GM21447 (cell line): ENCODE measurements at regions not wholly inside any gene's neighbourhood (a gene's known extent, or its start where the extent isn't known, plus 50 kb on each side); places are given as distances from the start of the nearest gene placed in this dataset.

Experiments used
- ATAC-seq: cut with Tn5 transposase; IDR thresholded peaks from one replicate; pipeline ENCODE4 v1.9.1; 2021; ENCODE audit not compliant: unreplicated experiment

DNA sequence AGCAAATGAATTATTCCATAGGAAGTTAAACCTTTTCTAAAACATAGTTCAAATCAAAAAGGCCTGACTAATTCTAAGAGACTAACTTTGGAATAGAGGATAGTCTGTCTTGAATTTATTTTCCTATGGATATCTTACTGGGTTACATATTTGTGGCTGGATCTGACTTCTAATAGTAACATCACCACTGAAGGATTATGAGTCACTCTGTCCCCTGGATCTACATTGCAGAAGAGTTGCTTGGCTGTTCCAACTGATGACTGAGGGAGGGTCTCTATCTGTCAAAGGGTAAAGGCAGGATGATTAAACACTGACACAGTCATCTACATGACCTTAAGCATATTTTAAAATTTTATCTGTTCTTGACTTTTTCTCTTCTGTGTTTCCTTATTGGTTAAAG is 119.6 kb upstream of the FST start:
- ATAC-seq = no peak

GRCh38 chr5:53361708-53362107 is 118.7 kb upstream of the FST start:
- ATAC-seq = no peak

DNA sequence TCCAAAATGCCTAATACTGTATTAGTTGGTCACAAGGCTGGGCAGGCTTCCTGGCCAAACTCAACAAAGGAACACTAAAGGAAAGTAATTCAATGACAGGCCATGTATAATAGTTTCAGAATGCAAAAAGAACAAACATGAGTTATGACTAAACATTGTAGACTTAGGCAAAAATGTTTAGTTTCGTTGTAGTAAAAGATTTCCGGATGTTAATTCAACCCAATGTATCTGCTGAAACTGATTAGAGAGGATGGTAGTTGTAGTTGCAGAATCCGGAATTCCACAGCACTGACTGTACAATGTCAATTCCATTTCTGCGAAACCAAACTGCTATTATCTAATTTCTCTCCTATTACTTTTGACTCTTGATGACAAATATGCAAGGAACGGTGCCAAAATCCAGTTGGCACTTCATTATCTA is 117.9 kb upstream of the FST start:
- no peak for ATAC-seq

DNA sequence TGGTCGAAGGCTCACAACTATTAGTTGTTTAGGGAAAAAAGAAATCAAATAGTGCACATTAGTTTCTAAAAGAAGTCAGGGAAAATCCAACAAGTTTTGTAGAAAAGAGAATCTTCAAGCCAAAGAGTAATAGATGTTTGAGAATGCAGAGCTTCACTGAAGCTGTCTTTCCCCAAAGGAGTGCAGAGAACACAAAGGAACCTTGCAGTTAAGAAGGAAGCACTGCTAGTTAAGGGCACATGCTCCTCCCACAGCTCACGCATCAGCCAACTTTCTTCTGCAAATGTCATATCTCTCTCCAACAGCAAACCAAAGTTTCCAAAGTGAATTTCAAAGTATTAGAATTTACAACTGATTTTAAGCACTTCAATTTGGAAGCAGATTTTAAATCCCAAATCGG is 116.4 kb upstream of the FST start:
- ATAC-seq = no peak

DNA sequence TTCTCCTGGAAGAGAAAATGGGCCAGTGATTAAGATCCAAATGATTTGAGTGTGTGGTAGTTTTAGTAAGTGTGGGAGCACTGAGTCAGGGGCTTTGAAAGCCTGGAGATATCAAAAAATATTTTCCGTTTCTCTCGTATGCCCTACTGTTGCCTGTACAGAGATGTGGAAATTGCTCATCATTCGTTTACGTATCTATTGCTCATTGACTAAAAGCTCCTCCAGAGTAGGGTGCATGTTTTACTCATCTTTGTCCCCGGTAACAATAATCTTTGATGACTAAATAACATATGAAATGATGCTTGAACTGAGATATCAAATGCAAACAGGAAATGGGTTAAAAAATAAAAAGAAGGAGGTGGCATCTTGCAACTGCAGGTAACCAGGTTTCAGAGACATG is 114.2 kb upstream of the FST start:
- ATAC-seq = no peak

DNA sequence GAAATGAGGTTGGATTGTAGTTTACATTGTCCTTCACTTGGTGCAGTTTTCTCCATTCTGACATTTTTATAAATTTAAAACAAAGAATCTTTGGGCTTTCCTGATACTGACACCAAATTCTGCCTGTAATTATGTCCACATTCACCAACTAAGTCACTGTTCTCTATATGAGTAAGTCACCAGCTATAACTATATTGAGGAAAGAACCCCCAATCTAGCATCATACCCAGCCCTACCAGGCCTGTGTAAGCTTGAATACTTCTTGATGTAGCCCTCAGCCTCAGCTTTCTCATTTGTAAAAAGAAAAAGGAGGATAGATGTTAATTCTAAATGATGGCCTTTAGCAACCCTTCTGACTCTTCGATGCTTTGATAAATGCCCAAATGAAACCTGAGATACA is 112.7 kb upstream of the FST start:
- no peak for ATAC-seq

DNA sequence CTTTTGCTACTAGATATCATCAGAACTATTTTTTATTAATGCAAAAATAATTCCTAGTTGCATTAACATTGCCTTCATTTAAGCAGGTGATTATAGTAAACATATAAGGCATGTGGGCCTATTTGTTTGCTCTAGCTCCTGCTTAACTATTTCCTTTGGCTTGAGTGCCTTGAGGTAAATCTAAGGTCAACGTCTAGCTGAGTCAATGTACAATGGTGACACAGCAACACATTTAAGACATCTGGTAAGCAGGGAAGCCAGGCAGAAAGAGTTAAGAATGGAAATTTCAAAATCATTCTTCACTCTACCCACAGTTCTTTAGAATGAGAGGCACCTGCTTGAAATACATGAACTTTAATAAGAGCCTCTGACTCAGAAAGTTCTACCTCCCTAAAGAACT is 111.9 kb upstream of the FST start:
- ATAC-seq = no peak

- no peak for ATAC-seq
Measured at GRCh38 chr5:53368966-53369605, 111.3 kb upstream of the FST start.

- ATAC-seq = no peak
Measured at GRCh38 chr5:53369681-53370080, 110.7 kb upstream of the FST start.

GRCh38 chr5:53373451-53374158 is 106.8 kb upstream of the FST start:
- no peak for ATAC-seq

DNA sequence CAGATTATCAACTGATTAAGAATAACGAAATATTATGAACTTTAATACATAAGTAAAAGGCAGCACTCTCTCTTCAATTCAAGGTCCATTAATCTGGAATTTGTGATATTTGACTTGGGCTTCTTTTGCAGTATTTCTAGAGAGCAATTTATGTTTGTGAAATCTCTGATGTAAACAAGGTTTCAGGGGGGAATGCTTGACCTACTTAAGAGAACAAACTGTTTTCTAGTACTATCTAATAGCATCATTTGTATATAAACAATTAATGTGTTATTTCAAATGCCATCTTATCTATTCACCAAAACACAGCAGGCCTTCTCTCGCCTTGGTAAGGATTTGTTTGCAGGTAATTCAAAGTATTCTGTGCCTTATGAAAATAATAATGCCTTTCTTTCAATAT is 103.6 kb upstream of the FST start:
- ATAC-seq = no peak

DNA sequence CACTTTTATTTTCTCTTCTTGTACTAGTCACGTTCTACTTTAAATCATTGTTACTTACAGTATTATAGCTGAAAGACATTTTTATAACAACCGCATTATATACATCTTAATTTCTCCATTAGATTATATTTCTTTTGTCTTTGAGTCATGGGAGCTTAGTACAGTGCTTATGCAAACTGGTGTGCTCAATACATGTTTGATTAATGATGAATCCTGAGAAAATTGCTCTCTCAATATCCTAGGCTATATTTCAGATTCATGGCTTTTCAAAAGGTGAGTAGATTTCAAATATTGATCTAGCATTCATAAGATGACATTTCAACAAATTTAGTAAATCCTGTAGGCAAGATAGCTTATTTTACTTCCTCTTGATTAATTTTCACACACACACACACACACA is 102.2 kb upstream of the FST start:
- no peak for ATAC-seq

DNA sequence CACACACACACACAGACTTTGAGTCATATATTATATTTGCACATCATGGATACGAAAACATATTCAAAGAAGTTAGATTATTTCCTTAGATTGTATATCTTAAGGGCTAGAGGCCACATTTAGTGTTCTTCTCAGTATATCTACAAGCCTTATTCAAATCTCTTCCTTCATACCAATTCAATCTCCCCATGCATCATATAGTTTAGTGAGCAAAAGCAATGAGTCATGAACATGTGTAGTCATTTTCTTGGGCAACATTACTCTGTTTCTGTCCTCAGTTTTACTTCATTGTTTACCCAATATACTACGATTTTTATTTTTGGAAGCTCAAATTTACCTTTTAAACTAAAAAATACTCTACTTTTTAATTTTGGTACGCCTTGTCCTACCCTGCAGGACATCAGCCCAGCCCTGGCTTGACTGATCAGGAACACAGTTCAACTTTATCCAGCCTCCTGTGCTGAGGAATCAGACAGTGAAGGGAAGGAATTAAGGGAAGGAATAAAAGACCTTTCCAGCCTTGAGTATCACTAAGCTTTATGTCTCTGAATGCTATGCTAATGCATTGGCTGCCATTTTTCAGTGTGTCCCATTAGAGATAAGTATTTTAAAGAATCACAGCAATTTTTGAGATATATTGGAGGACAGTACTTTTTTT is 101.7 kb upstream of the FST start:
- no peak for ATAC-seq

- ATAC-seq = no peak
Measured at GRCh38 chr5:53386341-53386740, 94.1 kb upstream of the FST start.

GRCh38 chr5:53389093-53389492 is 91.3 kb upstream of the FST start:
- no peak for ATAC-seq

DNA sequence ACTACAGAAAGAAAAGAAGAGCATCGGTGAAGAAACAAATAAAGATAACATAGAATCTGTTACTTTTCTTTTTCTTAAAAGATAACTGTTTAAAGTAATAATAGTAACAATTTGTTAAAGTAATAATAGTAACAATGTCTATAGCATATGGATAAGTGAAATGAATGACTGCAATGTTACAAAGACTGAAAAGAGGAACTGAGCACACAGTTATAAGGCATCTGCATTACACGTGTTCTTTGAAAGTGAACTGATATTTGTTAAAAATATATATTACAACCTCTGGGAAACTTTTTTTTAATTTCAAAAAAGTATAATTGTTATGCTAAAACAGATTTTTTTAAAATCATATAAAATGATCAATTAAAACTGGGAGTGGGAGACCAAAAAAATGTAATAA is 88.4 kb upstream of the FST start:
- ATAC-seq = no peak

DNA sequence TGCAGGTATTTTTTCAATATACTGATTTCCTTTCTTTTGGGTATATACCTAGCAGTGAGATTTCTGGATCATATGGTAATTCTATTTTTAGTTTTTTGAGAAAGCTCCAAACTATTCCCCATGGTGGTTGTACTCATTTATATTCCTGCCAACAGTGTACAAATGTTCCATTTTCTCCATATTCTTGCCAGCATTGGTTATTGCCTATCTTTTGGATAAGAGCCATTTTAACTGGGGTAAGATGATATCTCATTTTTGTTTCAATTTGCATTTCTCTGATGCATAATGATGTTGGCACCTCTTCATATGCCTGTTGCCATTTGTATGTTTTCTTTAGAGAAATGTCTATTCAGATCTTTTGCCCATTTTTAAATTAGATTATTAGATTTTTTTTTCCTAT is 85.6 kb upstream of the FST start:
- ATAC-seq = no peak

DNA sequence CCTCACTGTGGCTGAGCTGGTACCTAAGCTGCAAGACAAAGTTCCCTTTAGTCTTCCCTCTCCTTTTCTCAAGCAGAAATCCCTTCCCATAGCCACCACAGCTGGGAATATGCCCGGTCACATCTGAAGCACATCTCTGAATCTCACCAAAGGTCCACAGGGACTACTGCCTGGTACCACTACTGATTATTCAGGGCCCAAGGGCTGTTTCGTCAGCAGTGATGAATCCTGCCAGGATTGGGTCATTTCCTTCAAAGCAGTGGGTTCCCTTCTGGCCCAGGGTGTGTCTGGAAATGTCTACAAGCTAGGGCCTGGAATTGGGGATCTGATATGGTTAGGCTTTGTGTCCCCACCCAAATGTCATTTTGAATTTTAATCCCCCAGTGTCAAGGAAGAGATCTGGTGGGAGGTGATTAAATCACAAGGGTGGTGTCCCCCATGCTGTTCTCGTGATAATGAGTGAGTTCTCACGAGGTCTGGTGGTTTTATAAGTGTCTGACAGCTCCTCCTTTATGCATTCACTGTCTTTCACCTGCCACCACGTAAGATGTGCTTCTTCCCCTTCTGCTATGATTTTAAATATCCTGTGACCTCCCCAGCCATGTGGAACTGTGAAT is 83.2 kb upstream of the FST start:
- no peak for ATAC-seq

- no peak for ATAC-seq
Measured at GRCh38 chr5:53397845-53398244, 82.6 kb upstream of the FST start.

DNA sequence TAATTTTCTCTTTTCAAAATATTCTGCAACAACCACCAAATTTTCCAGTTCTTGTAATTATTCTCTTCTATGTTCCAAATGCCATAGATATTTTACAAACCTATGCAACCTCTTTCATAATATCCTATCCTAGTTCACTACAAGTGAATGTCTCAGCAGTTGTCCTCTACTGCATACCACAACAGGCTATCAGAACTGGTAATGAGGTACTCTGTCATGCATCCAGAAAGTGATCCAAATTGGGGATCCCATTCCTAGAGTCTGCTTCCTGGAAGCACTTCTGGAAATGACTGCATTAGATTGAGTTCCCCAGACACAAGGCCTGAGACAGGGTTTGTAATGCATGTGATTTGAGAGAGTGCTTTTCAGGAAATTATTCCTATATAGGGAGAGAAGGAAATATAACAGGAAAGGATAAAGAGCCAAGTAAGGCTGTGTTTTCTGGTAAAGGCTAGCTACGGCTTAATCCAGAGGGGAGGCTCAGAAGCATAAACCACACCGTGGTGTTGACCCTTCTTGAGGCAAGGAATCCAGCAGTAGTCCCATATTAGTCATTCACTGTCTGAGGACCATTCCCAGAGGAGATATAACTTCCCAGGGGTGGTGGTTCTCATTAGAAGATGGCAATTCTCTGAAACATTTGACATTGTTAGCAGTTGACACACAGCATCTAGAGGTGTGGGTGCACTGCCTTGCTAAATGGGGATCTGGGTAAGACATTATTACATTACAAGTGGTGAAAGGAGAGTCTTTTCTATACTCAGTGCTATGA is 80.3 kb upstream of the FST start:
- no peak for ATAC-seq

GRCh38 chr5:53403291-53403690 is 77.1 kb upstream of the FST start:
- ATAC-seq = no peak
